Tibial nerve (tissue), 4 donors: ENCODE measurements at regions not wholly inside any gene's neighbourhood (a gene's known extent, or its start where the extent isn't known, plus 50 kb on each side); places are given as distances from the start of the nearest gene placed in this dataset.

Experiments
- DNase-seq, 2 donors: peaks; one replicate each; pipeline ENCODE4 v3.0.0-alpha.2; 2019; ENCODE audit warnings: low spot score in 2 of 2
- H3K27ac ChIP-seq, 4 donors: fragments of 200-600 bp; sonication (generic) in 3 of 4; one replicate each; pipeline ENCODE4 v1.5.1; 2017 to 2019; ENCODE audit warnings: mild to moderate bottlenecking in 1 of 4
- H3K27me3 ChIP-seq, 2 donors: fragments of 200-600 bp; sonication (generic) in 1 of 2; one replicate each; pipeline versions ENCODE4 v1.5.1 to v1.6.0; 2017 to 2019
- H3K36me3 ChIP-seq, 3 donors: fragments of 200-600 bp; sonication (generic); one replicate each; pipeline ENCODE4 v1.5.1; 2018 to 2019
- H3K4me1 ChIP-seq, 4 donors: fragments of 200-600 bp; sonication (generic) in 3 of 4; one replicate each; pipeline ENCODE4 v1.5.1; 2017 to 2019
- H3K4me3 ChIP-seq, 4 donors: fragments of 200-600 bp; sonication (generic) in 3 of 4; one replicate each; pipeline ENCODE4 v1.5.1; 2017 to 2019; ENCODE audit warnings: mild to moderate bottlenecking in 1 of 4, moderate library complexity in 1 of 4
- H3K9me3 ChIP-seq, 4 donors: fragments of 200-600 bp; sonication (generic) in 3 of 4; one replicate each; pipeline ENCODE4 v1.5.1; 2017 to 2019
- CTCF ChIP-seq, 5 experiments: fragments of 200-600 bp in 3 of 5; fragments of 450-650 bp in 2 of 5; sonication (generic) in 3 of 5; IDR thresholded peaks; one replicate each; pipeline ENCODE4 v1.5.1; 2016 to 2019; ENCODE audit warnings: antibody characterized with exemption in 5 of 5, mild to moderate bottlenecking in 3 of 5, moderate library complexity in 2 of 5
- EP300 ChIP-seq, 2 donors: sonication (generic); formaldehyde crosslinking; IDR thresholded peaks; one replicate each; pipeline ENCODE4 v1.6.1; 2017; ENCODE audit warnings: antibody characterized with exemption in 2 of 2, mild to moderate bottlenecking in 1 of 2
- POLR2A ChIP-seq, 2 donors: fragments of 450-650 bp; IDR thresholded peaks; one replicate each; pipeline ENCODE4 v1.6.1; 2017; ENCODE audit warnings: antibody characterized with exemption in 2 of 2, mild to moderate bottlenecking in 2 of 2, moderate library complexity in 2 of 2
- WGBS, 2 donors: methylation state at CpG; one replicate each; pipeline ENCODE4 v1.1.5; 2018; 5-methylcytosine and 5-hydroxymethylcytosine counted together

GRCh38 chr2:66840321-66841002 is 405.5 kb downstream of the MEIS1 start:
- no peaks in the 10 kb centered on the region for H3K36me3 ChIP-seq
- H3K27ac ChIP-seq: no peak overlapping the region
- no peaks in the 10 kb centered on the region for H3K4me1 ChIP-seq
- DNase-seq: no peak
- 77 to 78% methylated on average over 8 of the region's 8 CpGs for WGBS, 2 donors
- no peaks in the 10 kb centered on the region for H3K27me3 ChIP-seq
- no peak overlapping the region for H3K4me3 ChIP-seq
- no peaks in the 10 kb centered on the region for H3K9me3 ChIP-seq
- no peak for TF ChIP-seq POLR2A (IDR thresholded peaks at IDR 0.05)
- no peak for TF ChIP-seq EP300 (IDR thresholded peaks at IDR 0.05)
- no peak for TF ChIP-seq CTCF (IDR thresholded peaks at IDR 0.05)

DNA sequence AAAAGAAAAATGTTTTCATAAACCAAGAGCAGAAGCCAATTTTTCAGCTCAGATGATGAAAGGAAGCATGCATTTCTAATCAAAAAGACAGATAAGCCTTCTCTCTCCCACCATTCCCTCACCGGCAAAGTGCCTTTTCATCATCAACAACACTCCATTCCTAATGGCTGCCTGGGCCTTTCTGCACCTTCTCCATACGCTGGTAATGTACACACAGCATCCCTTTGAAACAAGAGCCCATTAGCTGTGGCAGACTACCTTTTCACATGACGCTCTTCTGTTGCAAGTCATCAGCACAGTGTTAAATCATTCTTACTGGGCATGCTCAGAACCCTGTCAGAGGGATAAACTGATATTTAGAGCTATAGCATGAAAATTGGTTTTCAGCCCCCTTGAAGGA is 408.9 kb downstream of the MEIS1 start:
- Histone ChIP-seq H3K4me1 (no peaks in the 10 kb centered on the region), H3K27me3 (no peaks in the 10 kb centered on the region), H3K4me3 (no peak overlapping the region), H3K27ac (no peak overlapping the region), H3K36me3 (no peaks in the 10 kb centered on the region), H3K9me3 (no peaks in the 10 kb centered on the region)
- DNase-seq: no peak
- TF ChIP-seq EP300 (IDR thresholded peaks at IDR 0.05): no peak
- TF ChIP-seq CTCF (IDR thresholded peaks at IDR 0.05): no peak
- no peak for TF ChIP-seq POLR2A (IDR thresholded peaks at IDR 0.05)
- 83 to 86% methylated on average over 3 of the region's 3 CpGs for WGBS, 2 donors

- Histone ChIP-seq H3K27me3 (no peaks in the 10 kb centered on the region), H3K36me3 (no peaks in the 10 kb centered on the region), H3K4me3 (no peak overlapping the region), H3K9me3 (no peaks in the 10 kb centered on the region), H3K27ac (no peak overlapping the region), H3K4me1 (no peaks in the 10 kb centered on the region)
- TF ChIP-seq POLR2A (IDR thresholded peaks at IDR 0.05) (no peak), CTCF (IDR thresholded peaks at IDR 0.05) (no peak)
- no peak for DNase-seq
- 54 to 78% methylated on average over 2 of the region's 2 CpGs for WGBS, 2 donors
Observed at GRCh38 chr2:66845307-66845706, 410.4 kb downstream of the MEIS1 start.

DNA sequence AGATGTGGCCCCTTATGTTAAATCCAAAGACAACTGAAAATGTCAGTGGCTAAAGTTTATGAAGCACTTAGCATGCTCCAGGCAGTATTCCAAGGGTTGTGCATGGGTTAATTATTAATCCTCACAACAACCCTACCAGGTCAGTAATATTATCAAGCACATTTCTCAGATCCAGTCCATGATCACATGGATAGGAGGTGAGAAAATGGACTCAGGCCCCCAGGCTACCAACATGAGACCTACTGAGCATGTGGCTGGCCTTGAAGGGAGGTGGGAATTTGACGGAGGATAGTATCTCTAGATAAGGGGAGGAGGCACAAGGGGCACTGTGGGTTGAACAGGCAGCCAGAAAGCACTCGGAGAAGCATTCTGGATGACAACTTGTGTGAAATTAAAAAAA is 412.0 kb downstream of the MEIS1 start:
- Histone ChIP-seq H3K27ac (no peak overlapping the region), H3K4me1 (no peaks in the 10 kb centered on the region), H3K27me3 (no peaks in the 10 kb centered on the region), H3K4me3 (no peak overlapping the region), H3K9me3 (no peaks in the 10 kb centered on the region), H3K36me3 (no peaks in the 10 kb centered on the region)
- 76 to 80% methylated on average over 2 of the region's 2 CpGs for whole genome bisulfite sequencing, 2 donors
- TF ChIP-seq POLR2A (IDR thresholded peaks at IDR 0.05) (no peak), CTCF (IDR thresholded peaks at IDR 0.05) (no peak), EP300 (IDR thresholded peaks at IDR 0.05) (no peak)
- no peak for DNase-seq

- Histone ChIP-seq H3K9me3 (no peaks in the 10 kb centered on the region), H3K4me1 (no peaks in the 10 kb centered on the region), H3K36me3 (no peaks in the 10 kb centered on the region), H3K27ac (no peak overlapping the region), H3K27me3 (no peaks in the 10 kb centered on the region), H3K4me3 (no peak overlapping the region)
- no peak for DNase-seq
- WGBS, 2 donors: 71 to 84% methylated on average over 9 of the region's 9 CpGs
- TF ChIP-seq POLR2A (IDR thresholded peaks at IDR 0.05): no peak
- no peak for TF ChIP-seq CTCF (IDR thresholded peaks at IDR 0.05)
- TF ChIP-seq EP300 (IDR thresholded peaks at IDR 0.05): no peak
Observed at GRCh38 chr2:66849153-66849755, 414.3 kb downstream of the MEIS1 start.
